ENCODE measurements at regions not wholly inside any gene's neighbourhood (a gene's known extent, or its start where the extent isn't known, plus 50 kb on each side); places are given as distances from the start of the nearest gene placed in this dataset.

DNA sequence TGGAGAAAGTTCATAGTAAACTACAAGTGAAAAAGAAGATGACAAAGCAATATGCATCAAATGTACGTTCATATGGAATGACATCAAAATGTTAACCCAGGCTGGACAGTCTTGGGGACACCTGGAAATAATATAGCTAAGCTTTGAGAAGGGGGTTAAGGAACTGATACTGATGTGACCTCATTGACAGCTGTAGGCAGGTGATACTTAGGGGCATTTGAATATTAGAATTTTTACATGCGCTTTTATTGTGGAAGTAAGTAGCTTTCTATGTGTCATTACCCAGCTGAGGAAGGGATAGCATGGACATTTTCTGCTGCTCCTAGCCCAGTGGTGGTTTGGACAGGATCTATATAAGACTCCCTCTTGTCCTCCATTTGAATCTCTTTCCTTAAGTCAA is 299.7 kb downstream of the CWC27 start:
- no peak for DNase-seq (ENCODE audit: insufficient read length, low spot score)
- peak; percentile 94 for TF ChIP-seq SPI1 (IDR thresholded peaks at IDR 0.05; ENCODE audit: low read depth, low read length)
- no peak for TF ChIP-seq POLR2A (IDR thresholded peaks at IDR 0.05; ENCODE audit: low read depth, low read length)
- TF ChIP-seq POU2F2 (IDR thresholded peaks at IDR 0.05; ENCODE audit: low read depth, low read length) = peak; percentile 81
- TF ChIP-seq TAF1 (IDR thresholded peaks at IDR 0.05; ENCODE audit: low read depth, low read length) = no peak
- TF ChIP-seq POLR2AphosphoS5 (IDR thresholded peaks at IDR 0.05; ENCODE audit: low read depth, low read length) = no peak
- no peak for TF ChIP-seq PAX5 (IDR thresholded peaks at IDR 0.05; ENCODE audit: insufficient read depth, low read length, severe bottlenecking)
- FAIRE-seq = peak; percentile 20

GRCh38 chr5:65070026-65070425 is 301.3 kb downstream of the CWC27 start:
- DNase-seq (ENCODE audit: insufficient read length, low spot score) (no peak), FAIRE-seq (peak; percentile 16)
- TF ChIP-seq POLR2A (IDR thresholded peaks at IDR 0.05; ENCODE audit: low read depth, low read length) (no peak), PAX5 (IDR thresholded peaks at IDR 0.05; ENCODE audit: insufficient read depth, low read length, severe bottlenecking) (no peak), TAF1 (IDR thresholded peaks at IDR 0.05; ENCODE audit: low read depth, low read length) (0 out of 2 replicates have a peak, but pooled peaks have one; percentile 7), POLR2AphosphoS5 (IDR thresholded peaks at IDR 0.05; ENCODE audit: low read depth, low read length) (no peak), POU2F2 (IDR thresholded peaks at IDR 0.05; ENCODE audit: low read depth, low read length) (no peak), SPI1 (IDR thresholded peaks at IDR 0.05; ENCODE audit: low read depth, low read length) (no peak)

- TF ChIP-seq TAF1 (IDR thresholded peaks at IDR 0.05; ENCODE audit: low read depth, low read length) (no peak), PAX5 (IDR thresholded peaks at IDR 0.05; ENCODE audit: insufficient read depth, low read length, severe bottlenecking) (no peak), POLR2A (IDR thresholded peaks at IDR 0.05; ENCODE audit: low read depth, low read length) (no peak)
- DNase-seq (ENCODE audit: insufficient read length, low spot score) (no peak), FAIRE-seq (peak; percentile 72)
Observed at GRCh38 chr5:65072850-65073249, 304.1 kb downstream of the CWC27 start.

- FAIRE-seq = no peak
- TF ChIP-seq POU2F2 (IDR thresholded peaks at IDR 0.05; ENCODE audit: low read depth, low read length) = no peak
- no peak for TF ChIP-seq TAF1 (IDR thresholded peaks at IDR 0.05; ENCODE audit: low read depth, low read length)
- no peak for TF ChIP-seq POLR2AphosphoS5 (IDR thresholded peaks at IDR 0.05; ENCODE audit: low read depth, low read length)
- no peak for TF ChIP-seq SPI1 (IDR thresholded peaks at IDR 0.05; ENCODE audit: low read depth, low read length)
- TF ChIP-seq PAX5 (IDR thresholded peaks at IDR 0.05; ENCODE audit: insufficient read depth, low read length, severe bottlenecking) = no peak
- TF ChIP-seq POLR2A (IDR thresholded peaks at IDR 0.05; ENCODE audit: low read depth, low read length) = no peak
Observed at GRCh38 chr5:65073250-65073661, 304.5 kb downstream of the CWC27 start.

GRCh38 chr5:65075623-65076250 is 307.0 kb downstream of the CWC27 start:
- TF ChIP-seq POU2F2 (IDR thresholded peaks at IDR 0.05; ENCODE audit: low read depth, low read length) = no peak
- no peak for TF ChIP-seq POLR2AphosphoS5 (IDR thresholded peaks at IDR 0.05; ENCODE audit: low read depth, low read length)
- no peak for TF ChIP-seq PAX5 (IDR thresholded peaks at IDR 0.05; ENCODE audit: insufficient read depth, low read length, severe bottlenecking)
- TF ChIP-seq TAF1 (IDR thresholded peaks at IDR 0.05; ENCODE audit: low read depth, low read length) = no peak
- no peak for TF ChIP-seq SPI1 (IDR thresholded peaks at IDR 0.05; ENCODE audit: low read depth, low read length)
- TF ChIP-seq POLR2A (IDR thresholded peaks at IDR 0.05; ENCODE audit: low read depth, low read length) = no peak
- DNase-seq (ENCODE audit: insufficient read length, low spot score) = no peak
- no peak for FAIRE-seq

More at GRCh38 chr5:65073250-65073661, 304.5 kb downstream of the CWC27 start:
- DNase-seq (ENCODE audit: insufficient read length, low spot score) = no peak

DNA sequence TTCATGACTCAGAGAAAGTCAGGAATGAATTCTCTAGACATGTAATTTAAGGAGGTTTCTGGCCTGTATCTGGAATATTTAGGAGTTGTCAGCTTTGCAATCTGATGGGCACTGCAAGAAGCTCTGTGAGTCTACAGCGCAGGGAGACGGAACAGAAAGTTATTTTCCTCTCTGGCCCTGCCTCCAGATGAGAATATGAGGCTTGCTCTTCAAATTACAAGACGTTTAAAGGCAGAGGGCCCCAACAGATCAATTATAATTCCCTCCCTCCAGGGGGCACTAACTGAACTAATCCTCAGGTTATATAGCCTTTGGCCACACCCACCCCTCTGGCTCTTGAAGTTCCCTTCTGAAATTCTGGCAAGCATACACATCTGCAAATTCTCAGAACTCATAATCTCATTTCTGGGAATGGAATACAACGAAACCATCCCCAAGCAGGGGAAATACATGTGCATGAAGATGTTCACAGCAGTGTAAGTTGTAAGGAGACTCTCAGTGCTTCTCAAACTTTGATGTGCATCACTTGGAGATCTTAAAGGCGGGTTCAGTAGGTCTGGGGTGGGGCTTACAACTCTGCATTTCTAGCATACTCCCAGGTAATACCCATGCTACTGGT is 307.6 kb downstream of the CWC27 start:
- FAIRE-seq = peak; percentile 71
- no peak for DNase-seq (ENCODE audit: insufficient read length, low spot score)
- no peak for TF ChIP-seq POLR2AphosphoS5 (IDR thresholded peaks at IDR 0.05; ENCODE audit: low read depth, low read length)
- no peak for TF ChIP-seq POU2F2 (IDR thresholded peaks at IDR 0.05; ENCODE audit: low read depth, low read length)
- TF ChIP-seq PAX5 (IDR thresholded peaks at IDR 0.05; ENCODE audit: insufficient read depth, low read length, severe bottlenecking) = no peak
- TF ChIP-seq SPI1 (IDR thresholded peaks at IDR 0.05; ENCODE audit: low read depth, low read length) = no peak
- no peak for TF ChIP-seq POLR2A (IDR thresholded peaks at IDR 0.05; ENCODE audit: low read depth, low read length)
- no peak for TF ChIP-seq TAF1 (IDR thresholded peaks at IDR 0.05; ENCODE audit: low read depth, low read length)

DNA sequence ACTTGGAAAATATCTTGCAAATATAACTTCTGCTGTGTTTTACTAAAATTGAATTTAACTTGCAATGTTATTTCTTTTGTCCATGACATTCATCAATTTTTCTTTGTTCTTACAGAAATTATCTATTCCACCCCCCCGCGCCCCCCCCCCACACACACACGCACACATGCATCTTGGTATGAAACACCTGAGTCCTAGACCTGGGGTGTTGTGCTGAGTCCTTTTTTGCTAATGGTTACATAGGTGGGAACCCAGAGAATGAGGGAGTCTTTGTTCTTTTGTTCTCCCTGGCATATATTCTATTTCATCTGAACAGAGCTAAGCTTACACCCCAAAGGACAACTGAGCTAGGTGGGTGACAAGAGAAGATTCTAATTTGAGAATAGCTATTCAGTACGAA is 308.9 kb downstream of the CWC27 start:
- FAIRE-seq (peak; percentile 31), DNase-seq (ENCODE audit: insufficient read length, low spot score) (no peak)
- TF ChIP-seq PAX5 (IDR thresholded peaks at IDR 0.05; ENCODE audit: insufficient read depth, low read length, severe bottlenecking) (no peak), TAF1 (IDR thresholded peaks at IDR 0.05; ENCODE audit: low read depth, low read length) (no peak), POU2F2 (IDR thresholded peaks at IDR 0.05; ENCODE audit: low read depth, low read length) (no peak), SPI1 (IDR thresholded peaks at IDR 0.05; ENCODE audit: low read depth, low read length) (no peak), POLR2A (IDR thresholded peaks at IDR 0.05; ENCODE audit: low read depth, low read length) (no peak), POLR2AphosphoS5 (IDR thresholded peaks at IDR 0.05; ENCODE audit: low read depth, low read length) (no peak)

- DNase-seq (ENCODE audit: insufficient read length, low spot score) (no peak), FAIRE-seq (peak; percentile 20)
- no peak for TF ChIP-seq SPI1 (IDR thresholded peaks at IDR 0.05; ENCODE audit: low read depth, low read length)
- no peak for TF ChIP-seq TAF1 (IDR thresholded peaks at IDR 0.05; ENCODE audit: low read depth, low read length)
- no peak for TF ChIP-seq POU2F2 (IDR thresholded peaks at IDR 0.05; ENCODE audit: low read depth, low read length)
- no peak for TF ChIP-seq POLR2AphosphoS5 (IDR thresholded peaks at IDR 0.05; ENCODE audit: low read depth, low read length)
- no peak for TF ChIP-seq PAX5 (IDR thresholded peaks at IDR 0.05; ENCODE audit: insufficient read depth, low read length, severe bottlenecking)
- TF ChIP-seq POLR2A (IDR thresholded peaks at IDR 0.05; ENCODE audit: low read depth, low read length) = no peak
Observed at GRCh38 chr5:65078331-65078730, 309.6 kb downstream of the CWC27 start.

- DNase-seq (ENCODE audit: insufficient read length, low spot score) = no peak
- TF ChIP-seq SPI1 (IDR thresholded peaks at IDR 0.05; ENCODE audit: low read depth, low read length) (no peak), POLR2A (IDR thresholded peaks at IDR 0.05; ENCODE audit: low read depth, low read length) (no peak), PAX5 (IDR thresholded peaks at IDR 0.05; ENCODE audit: insufficient read depth, low read length, severe bottlenecking) (no peak), POU2F2 (IDR thresholded peaks at IDR 0.05; ENCODE audit: low read depth, low read length) (no peak), POLR2AphosphoS5 (IDR thresholded peaks at IDR 0.05; ENCODE audit: low read depth, low read length) (no peak), TAF1 (IDR thresholded peaks at IDR 0.05; ENCODE audit: low read depth, low read length) (no peak)
- no peak for FAIRE-seq
Observed at GRCh38 chr5:65081071-65081470, 312.3 kb downstream of the CWC27 start.
